Right lobe of liver (tissue), 4 donors: ENCODE measurements at regions not wholly inside any gene's neighbourhood (a gene's known extent, or its start where the extent isn't known, plus 50 kb on each side); places are given as distances from the start of the nearest gene placed in this dataset.

Experiments used
- CTCF ChIP-seq, 4 donors: fragments of 200-600 bp in 3 of 4; fragments of 450-650 bp in 1 of 4; IDR thresholded peaks; one replicate each; pipeline versions ENCODE4 v1.5.1 to v1.8.0; 2016 to 2022; ENCODE audit warnings: antibody characterized with exemption in 4 of 4, mild to moderate bottlenecking in 2 of 4
- POLR2A ChIP-seq: fragments of 450-650 bp; IDR thresholded peaks from one replicate; pipeline ENCODE4 v1.6.1; 2017; ENCODE audit warnings: antibody characterized with exemption, mild to moderate bottlenecking
- donor health status: DM: no; HTN: no; CAD: no.
- donor health status: DM: no; HTN: no; CAD: no.
- donor health status: DM: no; HTN: yes; CAD: no.

- TF ChIP-seq CTCF (IDR thresholded peaks at IDR 0.05) (no peak), POLR2A (no peak)
These were observed 600.0 kb upstream of the CDH4 start for GRCh38 chr20:60652046-60652445.
